Thyroid gland (tissue), 4 donors: ENCODE measurements at regions not wholly inside any gene's neighbourhood (a gene's known extent, or its start where the extent isn't known, plus 50 kb on each side); places are given as distances from the start of the nearest gene placed in this dataset.

Source experiments
- POLR2A ChIP-seq, 2 donors: fragments of 450-650 bp; IDR thresholded peaks; one replicate each; pipeline ENCODE4 v1.6.1; 2017; ENCODE audit warnings: antibody characterized with exemption in 2 of 2, mild to moderate bottlenecking in 2 of 2, moderate library complexity in 1 of 2
- TF ChIP-seq, protein P1 (sequence below), 6 experiments: fragments of 200-600 bp in 3 of 6; fragments of 450-650 bp in 3 of 6; sonication (generic) in 3 of 6; IDR thresholded peaks; one replicate each; pipeline ENCODE4 v1.5.1; 2016 to 2019; ENCODE audit warnings: antibody characterized with exemption in 6 of 6, mild to moderate bottlenecking in 2 of 6, inconsistent platforms in 1 of 6, moderate library complexity in 1 of 6

DNA sequence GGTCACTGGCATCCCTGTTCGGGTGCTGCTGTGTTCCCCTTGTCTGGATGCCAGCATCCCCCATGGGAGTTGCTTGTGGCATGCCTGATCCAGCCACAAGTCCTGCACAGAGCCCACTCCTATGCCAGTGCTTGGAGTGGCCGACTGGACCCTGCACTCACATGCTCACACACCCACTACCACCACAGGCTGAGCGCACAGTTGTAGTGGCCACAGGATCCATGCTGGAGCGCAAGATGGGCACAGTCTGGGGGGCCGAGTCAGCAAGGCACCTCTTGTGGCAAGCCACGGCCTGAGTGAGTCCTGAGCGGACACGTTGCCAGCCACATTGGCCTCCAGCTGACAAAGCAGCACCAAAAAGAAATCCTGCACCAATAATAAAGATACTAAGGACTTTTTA is 661.6 kb upstream of the TMPRSS15 start:
- TF ChIP-seq, protein P1, sequence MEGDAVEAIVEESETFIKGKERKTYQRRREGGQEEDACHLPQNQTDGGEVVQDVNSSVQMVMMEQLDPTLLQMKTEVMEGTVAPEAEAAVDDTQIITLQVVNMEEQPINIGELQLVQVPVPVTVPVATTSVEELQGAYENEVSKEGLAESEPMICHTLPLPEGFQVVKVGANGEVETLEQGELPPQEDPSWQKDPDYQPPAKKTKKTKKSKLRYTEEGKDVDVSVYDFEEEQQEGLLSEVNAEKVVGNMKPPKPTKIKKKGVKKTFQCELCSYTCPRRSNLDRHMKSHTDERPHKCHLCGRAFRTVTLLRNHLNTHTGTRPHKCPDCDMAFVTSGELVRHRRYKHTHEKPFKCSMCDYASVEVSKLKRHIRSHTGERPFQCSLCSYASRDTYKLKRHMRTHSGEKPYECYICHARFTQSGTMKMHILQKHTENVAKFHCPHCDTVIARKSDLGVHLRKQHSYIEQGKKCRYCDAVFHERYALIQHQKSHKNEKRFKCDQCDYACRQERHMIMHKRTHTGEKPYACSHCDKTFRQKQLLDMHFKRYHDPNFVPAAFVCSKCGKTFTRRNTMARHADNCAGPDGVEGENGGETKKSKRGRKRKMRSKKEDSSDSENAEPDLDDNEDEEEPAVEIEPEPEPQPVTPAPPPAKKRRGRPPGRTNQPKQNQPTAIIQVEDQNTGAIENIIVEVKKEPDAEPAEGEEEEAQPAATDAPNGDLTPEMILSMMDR (IDR thresholded peaks at IDR 0.05), result no peak
- TF ChIP-seq POLR2A (IDR thresholded peaks at IDR 0.05), result no peak
